Heart left ventricle (tissue), 13 donors: ENCODE measurements at regions not wholly inside any gene's neighbourhood (a gene's known extent, or its start where the extent isn't known, plus 50 kb on each side); places are given as distances from the start of the nearest gene placed in this dataset.

Source experiments
- POLR2A ChIP-seq, 2 donors: fragments of 450-650 bp; IDR thresholded peaks; one replicate each; pipeline ENCODE4 v1.6.1; 2017; ENCODE audit warnings: antibody characterized with exemption in 2 of 2, mild to moderate bottlenecking in 2 of 2, moderate library complexity in 2 of 2
- TF ChIP-seq, protein P1 (sequence below), 12 donors: fragments of 200-600 bp; sonication (generic) in 4 of 12; IDR thresholded peaks; one replicate each; pipeline versions ENCODE4 v1.5.0 to v1.8.0; 2018 to 2022; ENCODE audit warnings: antibody characterized with exemption in 12 of 12, mild to moderate bottlenecking in 5 of 12
- donor health status: ischemic (EF 13 %, LVEDD 7.1; RV severe dilation, severe dysfunction).
- donor health status: DM: no; HTN: yes; CAD: no.
- donor health status: DM: no; HTN: no; CAD: no.
- donor health status: ischemic (EF 25% LVEDD 6.9; RV normal size, moderate dysfunction).
- donor health status: ischemic (EF 25% LVEDD 5.7; RV mildly dilated, moderate dysfunction).
- donor health status: ischemic (EF 35%, LVEDD 5.7; RV mildly dilated, moderate dysfunction).
- donor health status: nonischemic (EF 11% LVEDD 7.7; RV severe dilation, severe dysfunction).
- donor health status: DM: yes; HTN: yes; CAD: no.
- donor health status: PGD.
- donor health status: ischemic (EF 29% LVEDD 5.4; RV normal size, mild dysfunction).
- donor health status: nonischemic (EF 23%, LVEDD 6.1; RV moderate dilation, normal function).

DNA sequence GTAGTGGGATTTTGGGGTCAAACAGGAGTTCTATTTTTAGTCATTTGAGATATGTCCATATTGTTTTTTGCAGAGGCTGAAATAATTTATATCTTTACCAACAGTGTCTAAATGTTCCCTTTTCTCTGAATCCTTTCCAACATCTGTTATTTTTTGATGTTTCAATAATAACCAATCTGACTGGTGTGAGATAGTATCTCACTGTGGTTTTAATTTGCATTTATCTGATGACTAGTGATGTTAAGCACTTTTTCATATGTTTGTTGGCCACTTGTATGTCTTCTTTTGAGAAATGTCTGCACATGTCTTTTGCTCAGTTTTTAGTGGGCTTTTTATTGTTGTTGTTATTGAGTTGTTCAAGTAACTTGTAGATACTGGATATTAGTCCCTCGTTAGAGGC lies 1325.0 kb downstream of the BRINP3 start:
- TF ChIP-seq, protein P1, sequence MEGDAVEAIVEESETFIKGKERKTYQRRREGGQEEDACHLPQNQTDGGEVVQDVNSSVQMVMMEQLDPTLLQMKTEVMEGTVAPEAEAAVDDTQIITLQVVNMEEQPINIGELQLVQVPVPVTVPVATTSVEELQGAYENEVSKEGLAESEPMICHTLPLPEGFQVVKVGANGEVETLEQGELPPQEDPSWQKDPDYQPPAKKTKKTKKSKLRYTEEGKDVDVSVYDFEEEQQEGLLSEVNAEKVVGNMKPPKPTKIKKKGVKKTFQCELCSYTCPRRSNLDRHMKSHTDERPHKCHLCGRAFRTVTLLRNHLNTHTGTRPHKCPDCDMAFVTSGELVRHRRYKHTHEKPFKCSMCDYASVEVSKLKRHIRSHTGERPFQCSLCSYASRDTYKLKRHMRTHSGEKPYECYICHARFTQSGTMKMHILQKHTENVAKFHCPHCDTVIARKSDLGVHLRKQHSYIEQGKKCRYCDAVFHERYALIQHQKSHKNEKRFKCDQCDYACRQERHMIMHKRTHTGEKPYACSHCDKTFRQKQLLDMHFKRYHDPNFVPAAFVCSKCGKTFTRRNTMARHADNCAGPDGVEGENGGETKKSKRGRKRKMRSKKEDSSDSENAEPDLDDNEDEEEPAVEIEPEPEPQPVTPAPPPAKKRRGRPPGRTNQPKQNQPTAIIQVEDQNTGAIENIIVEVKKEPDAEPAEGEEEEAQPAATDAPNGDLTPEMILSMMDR (IDR thresholded peaks at IDR 0.05): no peak
- TF ChIP-seq POLR2A (IDR thresholded peaks at IDR 0.05): no peak
